ENCODE measurements at regions not wholly inside any gene's neighbourhood (a gene's known extent, or its start where the extent isn't known, plus 50 kb on each side); places are given as distances from the start of the nearest gene placed in this dataset.

DNA sequence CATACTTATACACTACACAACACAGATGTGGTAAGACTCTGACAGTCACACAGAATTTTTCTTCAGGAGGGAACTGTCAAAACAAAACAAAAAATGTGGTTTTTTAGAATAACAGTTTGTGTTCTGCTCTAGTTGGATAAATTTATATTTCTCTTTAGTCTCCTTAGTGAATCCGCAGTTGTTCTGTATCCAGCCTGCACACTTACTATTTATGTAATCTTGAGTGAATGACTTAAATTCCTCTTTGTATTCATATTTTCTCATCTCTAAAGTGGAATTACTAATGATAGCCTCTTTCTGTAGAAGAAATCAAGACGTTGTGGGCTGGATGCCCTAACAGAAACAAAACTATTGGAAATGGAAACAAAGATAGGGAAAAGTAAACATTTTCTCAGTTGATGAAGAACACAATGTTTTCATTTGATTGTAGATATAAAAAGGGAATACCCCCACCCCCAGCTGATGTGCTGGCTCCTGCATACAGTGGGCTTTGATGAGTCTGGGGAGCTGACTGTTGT is 375.2 kb downstream of the TRIB2 start:
- TF ChIP-seq TCF12 (IDR thresholded peaks at IDR 0.05; ENCODE audit: low read depth), result no peak

DNA sequence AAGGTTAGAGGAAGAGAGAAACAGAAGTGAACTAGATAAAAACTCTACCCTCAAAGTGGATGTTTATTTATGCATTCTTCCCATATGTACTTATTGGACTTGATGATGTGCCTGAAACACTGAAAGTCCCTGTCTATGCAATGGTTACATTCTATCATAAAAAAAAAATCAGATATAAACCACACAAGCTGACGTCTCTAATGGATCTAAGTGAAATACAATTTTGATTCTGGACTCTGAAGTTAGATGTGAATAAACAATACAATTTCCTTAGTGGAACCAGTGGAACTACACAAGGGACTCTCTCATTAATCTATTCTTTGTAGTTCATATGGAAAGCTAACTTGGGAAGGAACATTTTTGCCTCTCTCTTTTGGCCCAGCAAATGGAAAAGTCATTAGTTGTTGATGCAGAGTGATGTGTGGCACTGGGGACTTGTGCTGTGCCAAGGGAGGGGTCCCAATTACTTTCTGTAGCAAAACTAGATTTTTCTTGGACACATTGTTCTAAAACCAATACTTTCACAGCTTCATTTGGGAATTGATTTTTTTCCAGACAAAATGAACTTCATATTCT is 376.8 kb downstream of the TRIB2 start:
- TF ChIP-seq TEAD4 (IDR thresholded peaks at IDR 0.05) (no peak), NFIC (IDR thresholded peaks at IDR 0.05) (no peak), FOXM1 (IDR thresholded peaks at IDR 0.05; ENCODE audit: borderline replicate concordance, low read depth) (no peak), ZBTB7A (IDR thresholded peaks at IDR 0.05; ENCODE audit: low read depth) (no peak), EGR1 (IDR thresholded peaks at IDR 0.05) (no peak), YY1 (IDR thresholded peaks at IDR 0.05; ENCODE audit: low read depth) (no peak), EP300 (IDR thresholded peaks at IDR 0.05; ENCODE audit: borderline replicate concordance) (no peak), CEBPB (IDR thresholded peaks at IDR 0.05) (no peak), TAF1 (IDR thresholded peaks at IDR 0.05; ENCODE audit: low read depth) (no peak), RAD21 (IDR thresholded peaks at IDR 0.05; ENCODE audit: low read depth) (no peak), TCF12 (IDR thresholded peaks at IDR 0.05; ENCODE audit: low read depth) (no peak), CREB1 (IDR thresholded peaks at IDR 0.05; ENCODE audit: low read depth) (no peak)
- TF ChIP-seq, protein P1, sequence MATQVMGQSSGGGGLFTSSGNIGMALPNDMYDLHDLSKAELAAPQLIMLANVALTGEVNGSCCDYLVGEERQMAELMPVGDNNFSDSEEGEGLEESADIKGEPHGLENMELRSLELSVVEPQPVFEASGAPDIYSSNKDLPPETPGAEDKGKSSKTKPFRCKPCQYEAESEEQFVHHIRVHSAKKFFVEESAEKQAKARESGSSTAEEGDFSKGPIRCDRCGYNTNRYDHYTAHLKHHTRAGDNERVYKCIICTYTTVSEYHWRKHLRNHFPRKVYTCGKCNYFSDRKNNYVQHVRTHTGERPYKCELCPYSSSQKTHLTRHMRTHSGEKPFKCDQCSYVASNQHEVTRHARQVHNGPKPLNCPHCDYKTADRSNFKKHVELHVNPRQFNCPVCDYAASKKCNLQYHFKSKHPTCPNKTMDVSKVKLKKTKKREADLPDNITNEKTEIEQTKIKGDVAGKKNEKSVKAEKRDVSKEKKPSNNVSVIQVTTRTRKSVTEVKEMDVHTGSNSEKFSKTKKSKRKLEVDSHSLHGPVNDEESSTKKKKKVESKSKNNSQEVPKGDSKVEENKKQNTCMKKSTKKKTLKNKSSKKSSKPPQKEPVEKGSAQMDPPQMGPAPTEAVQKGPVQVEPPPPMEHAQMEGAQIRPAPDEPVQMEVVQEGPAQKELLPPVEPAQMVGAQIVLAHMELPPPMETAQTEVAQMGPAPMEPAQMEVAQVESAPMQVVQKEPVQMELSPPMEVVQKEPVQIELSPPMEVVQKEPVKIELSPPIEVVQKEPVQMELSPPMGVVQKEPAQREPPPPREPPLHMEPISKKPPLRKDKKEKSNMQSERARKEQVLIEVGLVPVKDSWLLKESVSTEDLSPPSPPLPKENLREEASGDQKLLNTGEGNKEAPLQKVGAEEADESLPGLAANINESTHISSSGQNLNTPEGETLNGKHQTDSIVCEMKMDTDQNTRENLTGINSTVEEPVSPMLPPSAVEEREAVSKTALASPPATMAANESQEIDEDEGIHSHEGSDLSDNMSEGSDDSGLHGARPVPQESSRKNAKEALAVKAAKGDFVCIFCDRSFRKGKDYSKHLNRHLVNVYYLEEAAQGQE (IDR thresholded peaks at IDR 0.05; ENCODE audit: low read depth), result no peak
- TF ChIP-seq, protein P2, sequence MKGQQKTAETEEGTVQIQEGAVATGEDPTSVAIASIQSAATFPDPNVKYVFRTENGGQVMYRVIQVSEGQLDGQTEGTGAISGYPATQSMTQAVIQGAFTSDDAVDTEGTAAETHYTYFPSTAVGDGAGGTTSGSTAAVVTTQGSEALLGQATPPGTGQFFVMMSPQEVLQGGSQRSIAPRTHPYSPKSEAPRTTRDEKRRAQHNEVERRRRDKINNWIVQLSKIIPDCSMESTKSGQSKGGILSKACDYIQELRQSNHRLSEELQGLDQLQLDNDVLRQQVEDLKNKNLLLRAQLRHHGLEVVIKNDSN (IDR thresholded peaks at IDR 0.05), result no peak
- TF ChIP-seq, protein P3, sequence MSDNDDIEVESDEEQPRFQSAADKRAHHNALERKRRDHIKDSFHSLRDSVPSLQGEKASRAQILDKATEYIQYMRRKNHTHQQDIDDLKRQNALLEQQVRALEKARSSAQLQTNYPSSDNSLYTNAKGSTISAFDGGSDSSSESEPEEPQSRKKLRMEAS (IDR thresholded peaks at IDR 0.05), result no peak

DNA sequence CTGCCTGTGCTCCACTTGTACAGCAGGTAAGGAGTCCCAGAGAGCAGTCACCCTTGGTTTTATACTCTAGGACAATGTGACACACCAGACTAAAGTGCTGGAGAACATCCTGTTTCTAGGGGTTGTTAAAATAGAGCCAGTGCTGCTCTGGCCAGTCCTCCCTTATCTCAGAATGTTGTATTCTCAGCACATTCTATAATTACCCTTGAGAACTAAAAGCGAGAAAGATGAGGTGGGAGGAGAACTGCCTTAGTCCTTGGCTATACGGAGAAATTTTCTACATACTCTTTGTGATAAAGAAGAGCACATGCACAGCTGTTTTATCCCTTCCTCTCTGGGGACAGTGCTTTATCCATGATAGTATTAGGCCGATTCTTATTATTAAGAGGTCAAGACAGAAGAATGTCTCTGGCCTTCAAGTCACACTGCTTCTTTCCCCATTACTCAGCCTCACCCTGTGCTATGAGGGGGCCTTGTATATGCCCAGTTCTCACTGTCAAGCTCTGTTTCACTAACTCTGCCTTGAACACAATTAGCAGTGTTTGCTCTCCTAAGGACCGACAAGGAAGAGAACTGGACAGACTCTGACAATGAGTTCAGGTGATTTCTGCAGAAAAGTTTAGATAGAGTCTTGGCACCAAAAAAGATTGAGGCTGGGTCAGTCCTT is 385.8 kb downstream of the TRIB2 start:
- TF ChIP-seq, protein P1 (IDR thresholded peaks at IDR 0.05; ENCODE audit: low read depth), result no peak
- TF ChIP-seq RAD21 (IDR thresholded peaks at IDR 0.05; ENCODE audit: low read depth), result no peak
- no peak for TF ChIP-seq EP300 (IDR thresholded peaks at IDR 0.05; ENCODE audit: borderline replicate concordance)
- TF ChIP-seq TAF1 (IDR thresholded peaks at IDR 0.05; ENCODE audit: low read depth), result no peak
- TF ChIP-seq FOXM1 (IDR thresholded peaks at IDR 0.05; ENCODE audit: borderline replicate concordance, low read depth), result no peak
- no peak for TF ChIP-seq NFIC (IDR thresholded peaks at IDR 0.05)
- TF ChIP-seq, protein P3 (IDR thresholded peaks at IDR 0.05), result no peak
- no peak for TF ChIP-seq ZBTB7A (IDR thresholded peaks at IDR 0.05; ENCODE audit: low read depth)
- TF ChIP-seq TCF12 (IDR thresholded peaks at IDR 0.05; ENCODE audit: low read depth), result no peak
- no peak for TF ChIP-seq EGR1 (IDR thresholded peaks at IDR 0.05)
- TF ChIP-seq YY1 (IDR thresholded peaks at IDR 0.05; ENCODE audit: low read depth), result no peak
- no peak for TF ChIP-seq CREB1 (IDR thresholded peaks at IDR 0.05; ENCODE audit: low read depth)

DNA sequence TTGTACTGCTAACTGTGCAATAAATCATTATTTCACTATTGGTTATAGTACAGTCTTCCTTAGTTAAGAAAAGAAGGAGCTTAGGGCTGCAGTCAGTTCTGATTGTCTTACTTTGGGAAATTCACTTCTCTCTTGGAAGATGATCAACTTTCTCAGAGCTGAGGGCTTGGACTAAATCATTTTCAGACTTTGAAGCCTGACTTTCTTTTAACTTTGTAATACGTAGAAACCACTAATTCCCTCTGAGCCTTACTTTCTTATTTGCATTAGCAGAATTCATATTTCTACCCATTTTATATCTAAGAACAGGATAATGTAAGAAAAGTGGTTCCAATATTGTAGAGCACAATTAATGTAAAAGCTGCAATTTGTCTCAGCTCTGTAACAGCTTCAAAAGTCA is 386.4 kb downstream of the TRIB2 start:
- TF ChIP-seq RAD21 (IDR thresholded peaks at IDR 0.05; ENCODE audit: low read depth) (no peak), CEBPB (IDR thresholded peaks at IDR 0.05) (no peak)

DNA sequence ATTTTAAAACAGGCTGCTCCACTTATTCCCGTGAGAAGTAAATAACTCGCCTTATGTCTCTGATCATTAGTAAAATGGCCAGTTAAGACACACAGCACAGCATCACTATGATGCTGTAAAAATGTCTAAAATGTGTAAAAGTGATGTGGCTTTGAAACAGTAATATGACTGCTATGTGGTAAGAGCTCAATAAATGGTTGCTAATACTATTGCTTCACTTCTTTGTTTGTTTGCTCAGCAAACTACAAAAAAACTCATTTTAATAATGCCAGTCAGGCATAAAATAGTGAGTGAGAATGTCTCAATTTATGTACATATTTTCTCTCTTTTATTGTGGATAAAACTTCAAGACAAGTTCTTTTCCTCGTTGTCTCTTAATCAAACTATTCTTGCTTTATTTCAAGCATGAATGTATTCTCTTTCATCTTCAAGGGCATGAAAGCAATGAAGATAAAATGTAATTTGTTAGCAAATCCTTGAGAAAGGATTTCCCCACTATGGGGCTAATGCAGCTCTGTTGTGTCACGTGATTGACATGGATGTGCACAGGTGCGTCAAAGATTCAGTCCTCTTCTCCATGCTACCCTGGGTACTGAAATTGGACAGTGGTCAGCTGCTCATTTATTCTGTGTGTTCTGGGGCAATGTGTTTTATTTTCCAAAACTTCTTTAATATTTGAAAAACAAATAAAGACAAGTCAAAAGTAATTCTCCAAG is 387.2 kb downstream of the TRIB2 start:
- no peak for TF ChIP-seq TCF12 (IDR thresholded peaks at IDR 0.05; ENCODE audit: low read depth)
- TF ChIP-seq, protein P2 (IDR thresholded peaks at IDR 0.05), result no peak
- no peak for TF ChIP-seq NFIC (IDR thresholded peaks at IDR 0.05)
- TF ChIP-seq TAF1 (IDR thresholded peaks at IDR 0.05; ENCODE audit: low read depth), result no peak
- no peak for TF ChIP-seq EGR1 (IDR thresholded peaks at IDR 0.05)
- no peak for TF ChIP-seq RAD21 (IDR thresholded peaks at IDR 0.05; ENCODE audit: low read depth)

DNA sequence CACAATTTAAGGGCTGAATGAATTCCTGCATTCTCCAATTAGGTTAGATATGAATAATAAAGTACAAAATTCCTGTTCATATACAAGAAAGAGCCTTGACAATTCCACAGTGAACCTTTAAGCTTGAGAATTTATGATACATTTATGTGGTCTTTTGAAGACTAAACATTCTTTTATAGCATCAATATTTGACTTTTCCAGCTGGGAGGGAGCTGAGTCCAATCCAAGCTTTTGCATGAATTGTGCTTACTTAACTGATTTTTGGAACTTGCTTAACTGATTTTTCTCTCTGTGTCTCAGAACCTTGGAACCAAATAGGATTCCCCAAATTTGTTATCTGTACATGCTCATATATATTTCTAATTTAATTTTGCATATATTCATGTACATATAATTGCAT is 388.0 kb downstream of the TRIB2 start:
- TF ChIP-seq, protein P2 (IDR thresholded peaks at IDR 0.05), result no peak
- TF ChIP-seq ZBTB7A (IDR thresholded peaks at IDR 0.05; ENCODE audit: low read depth), result no peak
- no peak for TF ChIP-seq CREB1 (IDR thresholded peaks at IDR 0.05; ENCODE audit: low read depth)
- no peak for TF ChIP-seq YY1 (IDR thresholded peaks at IDR 0.05; ENCODE audit: low read depth)
- no peak for TF ChIP-seq EP300 (IDR thresholded peaks at IDR 0.05; ENCODE audit: borderline replicate concordance)
- no peak for TF ChIP-seq TAF1 (IDR thresholded peaks at IDR 0.05; ENCODE audit: low read depth)
- no peak for TF ChIP-seq EGR1 (IDR thresholded peaks at IDR 0.05)
- TF ChIP-seq CEBPB (IDR thresholded peaks at IDR 0.05), result no peak
- TF ChIP-seq TCF12 (IDR thresholded peaks at IDR 0.05; ENCODE audit: low read depth), result no peak
- TF ChIP-seq, protein P3 (IDR thresholded peaks at IDR 0.05), result no peak
- no peak for TF ChIP-seq TEAD4 (IDR thresholded peaks at IDR 0.05)
- TF ChIP-seq, protein P1 (IDR thresholded peaks at IDR 0.05; ENCODE audit: low read depth), result no peak
- no peak for TF ChIP-seq FOXM1 (IDR thresholded peaks at IDR 0.05; ENCODE audit: borderline replicate concordance, low read depth)
- no peak for TF ChIP-seq NFIC (IDR thresholded peaks at IDR 0.05)
- no peak for TF ChIP-seq RAD21 (IDR thresholded peaks at IDR 0.05; ENCODE audit: low read depth)

Data from Ishikawa (cell line).